Pulmonary artery endothelial cell (primary cell): ENCODE measurements at regions not wholly inside any gene's neighbourhood (a gene's known extent, or its start where the extent isn't known, plus 50 kb on each side); places are given as distances from the start of the nearest gene placed in this dataset.
"Not testable (repeated sequence)": the region's sequence is repeated elsewhere in the genome, so short reads cannot be mapped to it uniquely, and the experiment has no call there.

Source experiments
- DNase-seq: peaks from one replicate; pipeline ENCODE4 v3.0.0-alpha.2; 2011; ENCODE audit warnings: low read depth, low spot score

DNA sequence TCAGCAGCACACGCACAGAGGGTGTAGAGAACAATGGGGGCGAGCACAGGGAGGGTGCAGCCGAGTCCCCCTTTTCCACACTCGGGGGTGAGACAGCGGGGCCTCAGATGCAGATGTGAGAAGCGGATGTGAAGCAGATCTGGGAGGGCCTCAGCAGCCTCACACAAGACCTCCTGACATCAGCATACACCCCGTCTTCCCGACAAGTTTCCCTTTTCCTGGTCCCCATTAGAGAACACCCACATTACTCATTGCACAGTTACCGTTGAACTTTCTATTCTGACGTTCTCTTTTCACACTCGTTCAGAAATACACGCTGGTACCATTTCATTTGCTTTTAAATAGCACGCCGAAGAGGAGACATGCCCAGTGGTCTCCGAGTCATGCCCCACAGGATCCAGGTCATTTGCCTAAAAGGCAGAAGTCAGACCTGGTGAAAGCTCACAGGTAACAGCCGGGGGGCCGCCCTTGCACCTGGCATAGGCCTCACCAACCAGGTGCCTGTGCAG, 129.5 kb upstream of the ID2 start:
- no peak for DNase-seq

DNA sequence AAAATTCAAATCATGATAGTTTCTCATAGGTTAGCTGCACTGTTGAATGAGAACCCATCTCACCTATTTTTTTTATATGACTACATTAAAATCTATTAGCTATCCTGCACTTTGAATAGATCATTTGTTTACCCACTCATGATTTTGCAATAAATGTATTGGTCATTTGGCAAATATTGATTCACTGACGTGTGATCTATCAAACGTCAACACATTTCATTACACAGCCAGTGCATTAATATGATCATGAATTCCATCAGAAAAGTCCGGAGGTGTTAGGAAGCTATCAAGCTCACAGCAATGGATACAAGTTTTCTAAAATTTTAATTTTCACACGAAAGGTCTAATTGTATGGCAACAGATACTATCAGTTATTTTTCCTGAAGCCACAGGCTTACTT, 128.2 kb upstream of the ID2 start:
- no peak for DNase-seq

DNA sequence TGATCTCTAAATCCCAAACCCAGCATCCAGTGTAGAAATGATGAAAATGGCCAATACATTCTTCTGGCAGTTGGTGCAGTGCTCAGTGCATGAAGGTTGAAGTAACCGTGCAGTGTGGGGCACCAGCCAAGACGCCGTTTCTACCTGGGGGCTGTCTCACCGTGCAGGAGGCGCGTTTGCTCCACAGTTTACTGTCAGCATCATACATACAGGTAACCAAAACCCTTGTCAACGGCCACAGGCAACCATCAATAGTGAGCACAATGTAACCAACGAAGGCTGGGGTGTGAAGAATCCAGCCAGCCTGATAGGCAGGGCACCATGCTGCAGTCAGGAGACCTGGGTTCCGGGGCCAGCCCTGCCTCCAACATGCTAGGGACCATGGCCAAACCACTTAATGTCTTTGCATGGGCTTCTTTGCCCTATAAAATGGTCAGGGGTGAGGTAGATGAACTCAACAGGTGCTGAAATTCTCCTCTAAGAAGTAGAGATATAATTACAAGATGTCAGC, 127.5 kb upstream of the ID2 start:
- DNase-seq, result no peak

DNA sequence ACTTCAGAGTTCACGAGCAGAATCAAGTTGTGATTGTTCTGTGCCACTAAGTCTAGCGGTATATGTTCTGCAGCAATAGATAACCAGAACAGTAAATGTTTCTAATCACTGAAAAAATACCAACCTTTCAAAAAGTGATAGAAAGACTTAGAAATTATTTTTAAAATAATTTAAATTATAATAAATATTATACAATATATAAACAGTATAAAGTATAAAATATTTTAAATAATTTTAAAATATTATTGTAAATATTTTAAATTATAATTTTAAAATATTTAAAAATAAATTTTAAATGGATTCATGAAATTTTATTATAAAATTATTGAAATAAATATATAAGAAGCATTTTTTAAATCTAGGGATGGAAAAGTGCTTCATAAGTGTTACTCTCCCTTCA, 126.3 kb upstream of the ID2 start:
- DNase-seq, result no peak

DNA sequence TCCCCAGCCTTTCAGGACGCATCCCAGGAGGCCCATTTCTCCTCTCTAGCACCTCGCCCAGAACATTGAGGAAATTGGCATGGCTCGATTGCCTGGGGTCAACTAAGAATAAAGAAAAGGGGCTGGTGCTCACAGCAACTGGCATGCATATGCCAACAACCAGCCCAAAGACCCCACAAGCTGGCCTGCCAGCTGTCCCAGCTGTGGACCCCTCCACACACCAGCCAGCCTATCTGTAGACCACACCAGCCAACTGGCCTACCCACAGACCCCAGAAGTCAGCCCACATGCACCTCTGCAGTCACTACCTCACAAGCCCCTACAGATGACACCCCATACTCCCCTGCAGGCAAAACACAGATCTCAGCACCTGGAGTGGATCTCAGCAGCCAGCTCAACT, 123.8 kb upstream of the ID2 start:
- DNase-seq, result no peak

DNA sequence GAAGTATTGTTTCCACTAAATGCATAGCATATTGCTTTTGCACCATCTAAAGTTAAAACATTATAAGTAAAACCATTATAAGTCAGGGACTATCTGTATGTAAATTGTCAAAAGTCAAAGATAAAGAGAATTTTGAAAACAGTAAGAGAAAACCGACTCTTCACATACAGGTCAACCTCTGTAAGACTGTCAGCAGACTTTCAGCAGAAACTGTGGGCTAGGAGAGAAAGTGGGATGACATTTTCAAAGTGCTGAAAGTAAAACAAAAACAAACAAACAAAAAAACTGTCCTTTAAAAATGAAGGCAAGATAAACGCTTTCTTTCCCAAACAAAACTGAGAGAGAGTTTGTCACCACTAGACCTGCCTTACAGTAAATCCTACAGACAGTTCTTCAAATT, 122.9 kb upstream of the ID2 start:
- DNase-seq, result no peak

DNA sequence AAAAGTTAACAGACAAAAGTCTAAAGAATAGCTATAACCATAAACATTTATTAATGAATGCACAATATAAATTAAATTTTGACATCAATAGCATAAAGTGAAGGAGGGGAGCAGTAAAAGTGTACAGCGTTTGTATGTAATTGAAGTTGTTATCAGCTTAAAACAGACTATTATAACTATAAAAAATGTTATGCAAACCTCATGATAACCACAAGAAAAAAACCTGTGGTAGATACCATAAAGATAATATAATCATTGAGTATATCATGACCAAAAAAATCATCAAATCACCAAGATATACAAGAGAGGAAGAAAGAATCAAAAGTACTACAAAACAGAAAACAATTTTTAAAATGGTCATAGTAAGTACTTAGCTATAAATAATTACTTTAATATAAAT, 122.1 kb upstream of the ID2 start:
- no peak for DNase-seq

DNA sequence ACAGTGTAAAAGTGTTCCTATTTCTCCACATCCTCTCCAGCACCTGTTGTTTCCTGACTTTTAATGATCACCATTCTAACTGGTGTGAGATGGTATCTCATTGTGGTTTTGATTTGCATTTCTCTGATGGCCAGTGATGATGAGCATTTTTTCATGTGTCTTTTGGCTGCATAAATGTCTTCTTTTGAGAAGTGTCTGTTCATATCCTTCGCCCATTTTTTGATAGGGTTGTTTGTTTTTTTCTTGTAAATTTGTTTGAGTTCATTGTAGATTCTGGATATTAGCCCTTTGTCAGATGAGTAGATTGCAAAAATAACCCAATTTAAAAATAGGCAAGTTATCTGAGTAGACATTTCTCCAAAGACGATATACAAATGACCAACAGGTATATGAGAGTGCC, 120.2 kb upstream of the ID2 start:
- DNase-seq, result not testable (repeated sequence)

DNA sequence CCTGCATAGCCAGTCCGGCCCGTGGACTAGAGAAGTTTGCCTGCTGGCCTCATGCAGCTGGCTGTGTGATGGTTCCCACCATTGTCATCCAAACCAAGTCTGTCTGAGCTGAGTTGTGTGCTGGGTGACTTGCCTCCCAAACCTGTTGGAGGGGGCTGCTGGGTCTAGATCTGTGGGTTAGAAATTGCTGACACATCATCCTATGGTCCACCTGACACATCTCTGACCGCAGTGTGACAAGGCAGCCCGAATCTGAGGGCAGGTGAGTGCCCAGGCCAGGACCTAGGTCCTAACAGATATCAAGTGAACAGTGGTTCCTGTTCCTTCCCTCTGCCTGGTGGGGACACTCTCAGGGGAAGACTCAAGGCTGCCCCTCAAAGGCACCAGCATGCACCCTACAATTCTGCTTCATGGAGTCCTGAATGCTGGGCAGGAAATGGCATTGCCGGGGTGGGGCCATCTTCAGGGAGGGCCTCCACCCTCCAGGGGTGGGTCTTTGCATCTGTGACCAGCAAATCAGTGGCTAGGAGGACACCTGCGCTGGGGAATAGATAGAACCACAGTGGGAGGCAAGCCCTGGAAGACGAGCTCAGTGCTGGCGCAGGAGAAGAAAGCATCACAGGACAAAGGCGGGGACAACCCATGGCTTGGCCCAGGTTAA, 117.9 kb upstream of the ID2 start:
- DNase-seq, result no peak

DNA sequence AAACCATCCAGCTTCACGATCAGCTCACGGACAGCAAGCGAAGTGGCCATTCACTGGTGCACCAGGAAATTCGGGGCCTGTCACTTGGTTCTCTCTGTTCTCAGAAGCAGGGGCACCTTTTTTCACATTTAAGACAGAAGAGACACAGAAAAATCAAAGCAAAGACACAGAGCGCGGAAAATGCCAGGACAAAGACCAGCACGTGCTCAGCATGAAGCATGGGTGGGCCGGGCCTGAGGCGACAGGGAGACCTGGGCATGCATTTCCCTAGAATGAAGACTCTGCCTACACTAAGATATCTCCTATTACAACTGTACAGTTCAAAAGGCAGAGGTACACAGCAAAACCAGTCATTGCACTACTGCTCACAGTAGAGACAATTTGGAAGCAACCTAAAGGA, 117.4 kb upstream of the ID2 start:
- no peak for DNase-seq

DNA sequence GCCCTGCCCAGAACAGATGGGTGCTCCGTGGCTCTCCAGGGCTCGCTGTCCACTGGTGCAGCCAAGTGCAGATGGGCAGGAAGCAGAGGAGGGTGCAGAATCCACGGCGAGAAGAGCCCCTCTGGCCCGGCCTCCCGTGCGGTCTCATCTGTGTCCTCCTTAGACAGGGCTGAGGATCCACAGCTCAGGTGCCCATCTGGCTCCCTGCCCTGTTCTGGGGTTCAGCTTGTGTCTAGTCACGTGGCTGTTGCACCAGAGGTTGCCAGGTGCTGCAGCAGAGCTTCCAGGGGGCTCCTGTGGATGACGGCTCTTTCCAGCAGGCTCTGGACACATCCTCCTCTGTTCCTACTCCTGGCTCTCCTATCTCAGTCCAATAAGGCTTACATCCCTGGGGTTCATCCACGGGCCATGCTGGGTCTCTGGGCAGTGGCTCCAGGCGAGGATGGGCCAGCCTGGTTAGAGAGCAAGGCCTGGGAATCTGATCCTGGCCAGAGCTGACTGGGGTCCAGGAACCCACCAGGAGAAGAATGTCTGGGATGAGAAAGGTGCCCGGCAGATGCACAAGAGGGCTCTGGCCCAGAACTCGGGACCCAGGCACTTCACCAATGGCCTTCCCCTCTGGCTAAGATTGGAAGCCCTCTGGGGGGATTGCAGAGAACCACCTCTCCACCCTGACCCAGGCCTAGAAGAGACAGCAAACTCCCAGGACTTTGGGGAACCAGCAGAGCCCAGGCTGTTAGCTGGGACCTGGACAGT, 116.3 kb upstream of the ID2 start:
- DNase-seq, result no peak

DNA sequence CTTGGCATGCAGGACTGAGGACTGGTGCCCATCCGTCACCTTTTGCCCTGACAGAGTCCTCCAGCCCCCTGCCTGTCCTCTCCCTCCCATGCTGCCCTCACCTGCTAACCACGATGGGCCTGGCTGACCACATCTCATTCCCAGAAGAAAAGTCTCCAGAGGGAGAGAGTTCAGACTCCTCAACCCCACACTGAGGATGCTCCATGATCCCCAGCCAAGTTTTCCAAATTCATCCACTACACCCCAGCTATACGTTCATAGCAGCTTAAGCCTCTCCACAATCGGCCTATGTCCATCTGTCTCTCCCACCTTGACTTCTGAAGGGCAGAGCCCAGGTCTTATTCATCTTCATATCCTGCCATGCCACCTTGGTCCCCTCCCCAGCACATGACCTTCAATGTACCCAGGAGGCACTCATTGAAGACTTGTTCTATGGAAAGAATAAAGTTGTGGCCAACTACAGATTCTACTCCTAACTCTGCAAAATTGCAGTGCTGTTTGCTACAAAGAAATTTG, 115.6 kb upstream of the ID2 start:
- DNase-seq, result no peak

DNA sequence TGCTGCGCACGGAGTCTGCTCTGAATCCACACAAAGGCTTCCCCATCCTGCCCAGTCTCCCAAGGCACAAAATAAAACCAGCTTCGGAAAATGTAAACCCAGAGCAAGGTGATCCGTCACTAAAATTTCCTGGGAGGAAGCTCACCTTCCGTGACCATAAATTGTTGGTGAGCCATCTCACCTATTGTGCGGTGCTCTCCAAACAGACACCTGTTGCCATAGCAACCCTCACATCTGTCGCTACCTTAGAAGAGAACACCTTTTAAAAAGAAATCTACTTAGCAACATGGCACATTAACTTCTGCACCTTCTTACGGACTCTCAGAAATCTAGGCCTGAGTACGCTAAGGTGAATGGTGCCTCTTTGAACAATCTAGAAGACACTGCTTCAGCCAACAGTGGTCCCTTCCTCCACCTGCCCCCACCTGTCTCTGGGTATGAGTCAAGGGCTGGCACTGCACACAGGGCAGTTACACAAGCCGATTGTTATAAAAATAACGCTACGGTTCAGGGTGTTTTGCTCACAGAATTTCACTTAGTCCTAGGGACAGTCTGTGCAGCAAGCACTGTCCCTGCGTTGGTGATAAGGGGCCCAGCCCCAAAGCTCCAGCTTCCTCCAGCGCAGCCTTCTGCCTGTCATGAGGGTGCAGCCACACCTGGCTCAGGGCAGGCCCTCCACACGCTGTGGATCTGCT, 114.9 kb upstream of the ID2 start:
- DNase-seq, result no peak

DNA sequence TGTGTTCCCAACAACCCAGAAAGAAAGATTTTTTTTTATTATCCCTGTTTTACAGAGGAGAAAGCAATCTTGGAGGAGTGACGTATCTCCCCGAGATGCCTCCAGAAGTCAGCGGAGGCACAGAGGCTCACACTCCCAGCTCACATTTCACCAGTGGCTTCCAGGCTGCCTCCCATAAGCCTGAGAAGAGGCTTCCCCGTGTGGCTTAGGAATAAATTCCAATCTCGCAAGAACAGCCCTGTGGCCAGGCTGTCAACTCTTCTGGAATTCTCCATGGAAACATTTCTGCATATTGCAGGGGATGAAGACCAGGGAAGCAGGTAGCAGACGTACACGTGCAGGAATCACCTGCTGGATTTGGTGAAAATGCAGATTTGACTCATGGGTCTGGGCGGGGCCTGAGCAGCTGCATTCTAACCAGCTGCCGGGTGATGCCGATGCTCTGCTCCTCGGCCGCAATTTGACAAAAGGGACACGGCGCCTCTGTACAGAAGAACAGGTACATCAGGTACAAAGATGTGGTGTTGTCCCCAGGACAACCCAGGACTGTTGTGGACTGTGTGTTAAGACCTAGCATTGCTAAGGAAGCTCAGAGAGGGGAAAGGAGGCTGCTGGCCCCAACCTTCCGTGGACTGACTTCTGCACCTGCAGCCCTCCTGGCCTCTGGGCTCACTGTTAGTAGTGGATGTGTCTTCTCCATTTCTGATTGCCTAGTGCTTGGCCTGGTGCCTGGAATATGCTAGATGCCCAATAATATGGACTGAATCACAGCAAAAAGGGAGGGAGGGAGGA, 114.2 kb upstream of the ID2 start:
- no peak for DNase-seq

DNA sequence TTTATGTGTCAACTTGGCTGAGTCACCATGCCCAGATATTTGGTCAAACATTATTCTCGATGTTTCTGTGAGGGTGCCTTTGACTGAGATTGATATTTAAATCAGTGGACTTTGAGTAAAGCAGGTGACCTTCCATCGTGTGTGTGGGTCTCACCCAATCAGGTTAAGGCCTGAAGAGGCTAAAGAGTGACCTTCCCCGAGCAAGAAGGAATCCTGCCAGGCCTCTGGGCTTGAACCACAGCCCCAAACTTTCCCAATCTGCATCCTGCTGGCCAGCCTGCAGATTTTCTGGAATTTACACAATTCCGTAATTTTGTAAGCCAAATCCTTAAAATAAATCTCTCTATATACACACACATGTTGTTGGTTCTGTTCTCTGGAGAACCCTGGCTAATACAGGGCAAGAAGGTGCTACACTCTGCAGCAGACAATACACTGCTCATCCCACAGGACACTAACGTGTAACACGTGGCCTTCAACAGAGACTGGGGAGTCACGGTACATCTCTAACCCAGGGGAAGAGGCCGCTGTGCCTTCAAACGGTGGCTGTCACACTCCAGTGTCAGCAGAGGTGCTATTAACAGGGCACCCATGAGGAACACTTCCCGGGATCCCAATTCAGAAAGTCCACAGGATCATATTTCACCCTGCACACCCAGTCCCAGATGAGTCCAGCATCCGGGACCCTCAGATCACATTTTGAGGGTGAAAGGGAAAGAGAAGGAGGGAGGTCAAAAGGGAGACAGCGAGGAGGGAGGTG, 113.1 kb upstream of the ID2 start:
- no peak for DNase-seq

DNA sequence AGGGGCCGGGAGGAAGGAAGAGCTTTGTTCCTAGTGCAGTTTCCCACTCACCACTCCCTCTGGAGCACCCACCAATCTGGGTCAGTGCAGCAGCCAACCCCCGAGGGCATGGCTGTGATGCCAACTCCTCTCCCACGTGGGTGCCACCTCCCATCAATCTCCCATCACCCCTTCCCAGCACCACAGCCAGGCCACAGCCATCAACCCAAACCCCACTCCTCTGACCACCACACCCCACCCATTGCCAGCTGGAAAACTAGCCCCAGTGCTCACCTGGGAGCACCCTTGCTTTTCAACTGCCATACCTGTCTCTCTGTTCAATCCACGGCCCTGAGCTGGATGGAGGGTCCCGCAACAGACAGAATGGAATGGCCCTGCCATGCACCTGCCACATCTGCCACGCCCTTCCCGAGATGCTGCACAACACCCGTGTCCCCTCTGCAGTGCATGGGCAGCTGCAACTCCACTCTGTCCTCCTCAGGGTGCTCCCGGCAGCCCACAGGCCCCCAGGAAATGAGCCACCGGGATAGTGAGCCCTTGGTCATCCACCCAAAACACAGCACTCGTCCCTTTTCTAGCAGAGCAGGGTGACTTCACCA, 112.4 kb upstream of the ID2 start:
- DNase-seq, result no peak

DNA sequence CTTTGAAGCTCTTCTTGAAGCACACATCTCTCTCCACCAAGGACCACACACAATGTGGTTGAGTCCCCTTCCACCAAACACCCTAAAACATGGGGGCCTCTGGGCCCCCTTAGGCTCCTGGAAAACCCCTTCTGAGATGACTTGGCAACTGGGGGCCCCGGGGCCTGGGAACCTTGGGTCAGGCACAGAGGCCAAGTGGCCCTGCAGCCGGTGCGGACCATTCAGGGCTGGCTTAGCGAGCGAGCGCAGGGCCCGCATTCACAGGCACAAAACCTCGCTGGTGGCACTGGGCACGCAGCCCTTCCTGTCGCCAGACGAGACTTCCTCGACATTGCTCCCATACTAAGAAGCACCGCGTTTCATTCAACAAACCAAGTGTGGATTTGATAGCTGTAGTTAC, 111.2 kb upstream of the ID2 start:
- no peak for DNase-seq

DNA sequence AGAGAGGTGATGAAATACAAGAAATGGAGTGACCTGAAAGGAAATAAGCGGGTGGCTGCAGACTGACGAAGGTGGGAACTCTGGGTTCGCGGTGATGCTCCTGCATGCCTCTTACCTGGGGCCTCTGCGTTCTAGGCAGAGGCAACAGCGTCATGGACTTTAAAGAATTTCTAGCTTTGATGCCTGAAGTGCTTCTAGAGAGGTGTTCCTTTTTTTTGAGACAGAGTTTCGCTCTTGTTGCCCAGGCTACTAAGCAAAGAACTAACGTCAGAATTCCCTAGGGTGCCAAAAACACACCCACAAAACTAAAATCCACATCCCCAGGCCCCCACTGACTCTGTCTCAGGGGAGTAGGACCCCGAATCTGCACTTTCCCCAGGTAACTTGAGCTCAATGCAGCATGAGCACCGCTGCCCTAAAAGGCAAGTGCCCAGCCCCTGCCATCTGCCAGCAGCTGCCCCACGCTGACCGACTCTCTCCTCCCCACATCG, 110.5 kb upstream of the ID2 start:
- DNase-seq, result no peak

DNA sequence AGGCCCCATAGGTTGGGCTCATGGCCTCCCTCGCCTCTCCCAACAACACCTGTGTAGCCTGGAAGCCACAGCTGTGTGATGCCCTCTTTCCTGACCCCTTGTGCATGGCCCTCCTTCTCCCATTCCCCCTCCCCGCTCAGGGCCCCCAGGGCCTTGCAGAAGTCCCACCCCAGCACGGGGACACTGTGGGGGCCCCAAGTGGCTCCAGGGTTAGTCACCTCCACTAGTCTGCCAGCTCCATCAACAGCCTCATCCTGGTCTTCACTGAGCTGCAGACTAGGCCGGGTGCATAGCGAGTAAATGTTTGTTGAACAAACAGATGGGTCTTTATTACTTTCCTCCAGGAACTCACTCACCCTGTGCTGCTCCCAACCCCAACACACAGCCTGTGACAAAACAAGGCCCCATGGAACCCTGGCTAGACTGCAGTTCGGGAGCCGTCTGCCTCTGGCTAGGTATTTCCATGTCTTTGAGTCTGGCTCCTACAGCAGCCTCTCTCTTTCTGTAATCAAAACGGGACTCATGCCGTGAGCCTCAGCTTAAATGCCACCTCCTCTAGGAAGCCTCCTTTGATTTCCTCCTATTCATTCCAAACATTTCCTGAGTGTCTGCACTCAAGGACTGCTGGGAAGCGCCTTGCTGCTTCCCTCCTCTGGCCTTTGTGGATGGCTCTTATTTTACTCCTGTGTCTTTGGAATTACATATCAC, 109.9 kb upstream of the ID2 start:
- no peak for DNase-seq
